ENCODE measurements at regions not wholly inside any gene's neighbourhood (a gene's known extent, or its start where the extent isn't known, plus 50 kb on each side); places are given as distances from the start of the nearest gene placed in this dataset.

- TF ChIP-seq CTCF (IDR thresholded peaks at IDR 0.05), result no peak
- H3K9me3 ChIP-seq, result no peaks in the 10 kb centered on the region
- intact Hi-C loops (cut with DNase I), result no loop called here
- H3K27ac ChIP-seq, result no peak overlapping the region
- DNase-seq (no peak), FAIRE-seq (no peak), ATAC-seq (no peak)
- H3K36me3 ChIP-seq, result no peaks in the 10 kb centered on the region
- WGBS, 2 donors, result 54 to 59% methylated on average over 3 of the region's 3 CpGs
- H3K4me3 ChIP-seq, result no peak overlapping the region
- no peaks in the 10 kb centered on the region for H3K27me3 ChIP-seq
- H3K4me1 ChIP-seq, result no peaks in the 10 kb centered on the region
These were observed 270.4 kb upstream of the MC4R start for GRCh38 chr18:60643009-60643408.

GRCh38 chr18:60646725-60647124 is 274.1 kb upstream of the MC4R start:
- no peak for FAIRE-seq
- no peak for DNase-seq
- H3K27me3 ChIP-seq, result no peaks in the 10 kb centered on the region
- no peak overlapping the region for H3K4me3 ChIP-seq
- intact Hi-C loops (cut with DNase I), result no loop called here
- H3K9me3 ChIP-seq, result no peaks in the 10 kb centered on the region
- ATAC-seq, result no peak
- TF ChIP-seq CTCF (IDR thresholded peaks at IDR 0.05), result no peak
- H3K4me1 ChIP-seq, result no peaks in the 10 kb centered on the region
- H3K27ac ChIP-seq, result no peak overlapping the region
- 50 to 60% methylated on average over 5 of the region's 5 CpGs for WGBS, 2 donors
- H3K36me3 ChIP-seq, result no peaks in the 10 kb centered on the region

GRCh38 chr18:60649107-60649506 is 276.5 kb upstream of the MC4R start:
- intact Hi-C loops (cut with DNase I), result no loop called here
- Histone ChIP-seq H3K4me3 (no peak overlapping the region), H3K27ac (no peak overlapping the region), H3K4me1 (no peaks in the 10 kb centered on the region), H3K9me3 (no peaks in the 10 kb centered on the region), H3K27me3 (no peaks in the 10 kb centered on the region), H3K36me3 (no peaks in the 10 kb centered on the region)
- DNase-seq (no peak), FAIRE-seq (no peak), ATAC-seq (no peak)
- WGBS, 2 donors, result 38 to 41% methylated on average over 5 of the region's 5 CpGs
- TF ChIP-seq CTCF (IDR thresholded peaks at IDR 0.05), result no peak

- Histone ChIP-seq H3K27ac (no peak overlapping the region), H3K4me3 (no peak overlapping the region), H3K9me3 (no peaks in the 10 kb centered on the region), H3K36me3 (no peaks in the 10 kb centered on the region), H3K27me3 (no peaks in the 10 kb centered on the region), H3K4me1 (no peaks in the 10 kb centered on the region)
- DNase-seq (no peak), ATAC-seq (no peak), FAIRE-seq (no peak)
- WGBS, 2 donors, result 13 to 20% methylated on average over 3 of the region's 3 CpGs
- no peak for TF ChIP-seq CTCF (IDR thresholded peaks at IDR 0.05)
- intact Hi-C loops (cut with DNase I), result no loop called here
These were observed 277.4 kb upstream of the MC4R start for GRCh38 chr18:60649842-60650536.

GRCh38 chr18:60654298-60654697 is 281.7 kb upstream of the MC4R start:
- Histone ChIP-seq H3K27me3 (no peaks in the 10 kb centered on the region), H3K4me3 (no peak overlapping the region), H3K9me3 (no peaks in the 10 kb centered on the region), H3K27ac (no peak overlapping the region), H3K4me1 (no peaks in the 10 kb centered on the region), H3K36me3 (no peaks in the 10 kb centered on the region)
- no peak for ATAC-seq
- TF ChIP-seq CTCF (IDR thresholded peaks at IDR 0.05), result no peak
- WGBS, 2 donors, result 58 to 66% methylated on average over 2 of the region's 2 CpGs
- no peak for FAIRE-seq
- intact Hi-C loops (cut with DNase I), result no loop called here
- no peak for DNase-seq
